ENCODE measurements at regions not wholly inside any gene's neighbourhood (a gene's known extent, or its start where the extent isn't known, plus 50 kb on each side); places are given as distances from the start of the nearest gene placed in this dataset.
"Not testable (repeated sequence)": the region's sequence is repeated elsewhere in the genome, so short reads cannot be mapped to it uniquely, and the experiment has no call there.

GRCh38 chr5:159811712-159812111, 104.6 kb upstream of the ADRA1B start:
- DNase-seq (no peak), ATAC-seq (ENCODE audit: insufficient read depth, low FRiP score) (no peak)
- Histone ChIP-seq H3K36me3 (ENCODE audit: control insufficient read depth in 4 of 4, insufficient read depth in 4 of 4, low read length in 4 of 4) (no peaks in the 10 kb centered on the region), H3K27ac (ENCODE audit: low read depth in 1 of 2, low read length in 1 of 2) (no peak overlapping the region), H3K4me1 (ENCODE audit: control insufficient read depth in 5 of 5, insufficient read depth in 5 of 5, low read length in 5 of 5) (peaks cover 0 to 3% (median 0%) of the 10 kb centered on the region in 5 donors), H3K4me3 (no peak overlapping the region), H3K9me3 (ENCODE audit: control insufficient read depth in 4 of 4, insufficient read depth in 3 of 4, low read length in 3 of 4) (peaks cover 0 to 2% (median 0%) of the 10 kb centered on the region in 4 donors), H3K27me3 (ENCODE audit: control insufficient read depth in 3 of 3, insufficient read depth in 3 of 3, low read length in 2 of 3) (no peaks in the 10 kb centered on the region), H3K9ac (ENCODE audit: insufficient read depth in 1 of 2, low read length in 2 of 2) (no peak overlapping the region)
- 88 to 90% methylated on average over 2 of the region's 2 CpGs for WGBS, 2 donors
- no peak for TF ChIP-seq CTCF (IDR thresholded peaks at IDR 0.05; ENCODE audit: control extremely low read depth, extremely low read depth)

GRCh38 chr5:159812759-159813158, 103.5 kb upstream of the ADRA1B start:
- WGBS, 2 donors: 90 to 93% methylated on average over 3 of the region's 3 CpGs

GRCh38 chr5:159814222-159814621, 102.1 kb upstream of the ADRA1B start:
- Histone ChIP-seq H3K27me3 (ENCODE audit: control insufficient read depth in 3 of 3, insufficient read depth in 3 of 3, low read length in 2 of 3) (no peaks in the 10 kb centered on the region), H3K4me1 (ENCODE audit: control insufficient read depth in 5 of 5, insufficient read depth in 5 of 5, low read length in 5 of 5) (peaks cover 0 to 3% (median 0%) of the 10 kb centered on the region in 5 donors), H3K9ac (ENCODE audit: insufficient read depth in 1 of 2, low read length in 2 of 2) (no peak overlapping the region), H3K9me3 (ENCODE audit: control insufficient read depth in 4 of 4, insufficient read depth in 3 of 4, low read length in 3 of 4) (peaks cover 0 to 2% (median 0%) of the 10 kb centered on the region in 4 donors), H3K36me3 (ENCODE audit: control insufficient read depth in 4 of 4, insufficient read depth in 4 of 4, low read length in 4 of 4) (no peaks in the 10 kb centered on the region), H3K27ac (ENCODE audit: low read depth in 1 of 2, low read length in 1 of 2) (no peak overlapping the region), H3K4me3 (no peak overlapping the region)
- DNase-seq: no peak
- no peak for ATAC-seq (ENCODE audit: insufficient read depth, low FRiP score)
- 81 to 85% methylated on average over 3 of the region's 3 CpGs for WGBS, 2 donors
- TF ChIP-seq CTCF (IDR thresholded peaks at IDR 0.05; ENCODE audit: control extremely low read depth, extremely low read depth): no peak

More at GRCh38 chr5:159812759-159813158, 103.5 kb upstream of the ADRA1B start:
- not testable (repeated sequence) for H3K4me1 ChIP-seq (ENCODE audit: control insufficient read depth in 5 of 5, insufficient read depth in 5 of 5, low read length in 5 of 5); H3K36me3 ChIP-seq (ENCODE audit: control insufficient read depth in 4 of 4, insufficient read depth in 4 of 4, low read length in 4 of 4); H3K4me3 ChIP-seq; H3K27ac ChIP-seq (ENCODE audit: low read depth in 1 of 2, low read length in 1 of 2); H3K9me3 ChIP-seq (ENCODE audit: control insufficient read depth in 4 of 4, insufficient read depth in 3 of 4, low read length in 3 of 4); H3K27me3 ChIP-seq (ENCODE audit: control insufficient read depth in 3 of 3, insufficient read depth in 3 of 3, low read length in 2 of 3); DNase-seq; H3K9ac ChIP-seq (ENCODE audit: insufficient read depth in 1 of 2, low read length in 2 of 2); ATAC-seq (ENCODE audit: insufficient read depth, low FRiP score)

- no peak for DNase-seq
- Histone ChIP-seq H3K36me3 (ENCODE audit: control insufficient read depth in 4 of 4, insufficient read depth in 4 of 4, low read length in 4 of 4) (no peaks in the 10 kb centered on the region), H3K4me3 (no peak overlapping the region), H3K4me1 (ENCODE audit: control insufficient read depth in 5 of 5, insufficient read depth in 5 of 5, low read length in 5 of 5) (peaks cover 0 to 6% (median 3%) of the 10 kb centered on the region in 5 donors), H3K27me3 (ENCODE audit: control insufficient read depth in 3 of 3, insufficient read depth in 3 of 3, low read length in 2 of 3) (peaks cover 0 to 3% (median 0%) of the 10 kb centered on the region in 3 donors), H3K9ac (ENCODE audit: insufficient read depth in 1 of 2, low read length in 2 of 2) (no peak overlapping the region), H3K9me3 (ENCODE audit: control insufficient read depth in 4 of 4, insufficient read depth in 3 of 4, low read length in 3 of 4) (peaks cover 0 to 2% (median 0%) of the 10 kb centered on the region in 4 donors), H3K27ac (ENCODE audit: low read depth in 1 of 2, low read length in 1 of 2) (no peak overlapping the region)
- no peak for TF ChIP-seq CTCF (IDR thresholded peaks at IDR 0.05; ENCODE audit: control extremely low read depth, extremely low read depth)
- 82 to 83% methylated on average over 4 of the region's 4 CpGs for whole genome bisulfite sequencing, 2 donors
- ATAC-seq (ENCODE audit: insufficient read depth, low FRiP score): no peak
Measured at GRCh38 chr5:159814805-159815585, 101.3 kb upstream of the ADRA1B start.
